MV-4-11 (cell line): ENCODE measurements at regions not wholly inside any gene's neighbourhood (a gene's known extent, or its start where the extent isn't known, plus 50 kb on each side); places are given as distances from the start of the nearest gene placed in this dataset.

ENCODE experiments used
- DNase-seq: peaks from one replicate; lab custom pipeline; 2025; lab: John Stamatoyannopoulos, UW

GRCh38 chr12:92535961-92536360 is 166.8 kb upstream of the PLEKHG7 start:
- no peak for DNase-seq

- no peak for DNase-seq
Measured at GRCh38 chr12:92533280-92533890, 169.4 kb upstream of the PLEKHG7 start.

DNA sequence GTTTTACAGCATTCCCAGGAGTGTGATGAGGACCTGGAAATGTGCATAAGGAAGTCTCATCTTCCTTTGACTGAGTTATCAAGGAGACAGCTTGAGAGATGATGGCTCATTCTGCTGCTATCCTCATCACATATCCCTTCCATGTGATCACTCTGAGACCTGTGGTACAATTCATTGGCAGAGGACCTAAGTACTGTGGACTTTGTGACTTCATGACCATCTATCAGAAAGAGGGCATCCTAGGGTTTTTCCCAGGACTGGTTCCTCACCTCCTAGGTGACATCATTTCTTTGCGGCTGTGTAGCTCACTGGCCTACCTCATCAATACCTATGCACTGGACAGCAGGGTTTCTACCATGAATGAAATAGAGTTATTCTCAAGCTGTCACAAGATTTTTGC is 172.1 kb upstream of the PLEKHG7 start:
- no peak for DNase-seq

DNA sequence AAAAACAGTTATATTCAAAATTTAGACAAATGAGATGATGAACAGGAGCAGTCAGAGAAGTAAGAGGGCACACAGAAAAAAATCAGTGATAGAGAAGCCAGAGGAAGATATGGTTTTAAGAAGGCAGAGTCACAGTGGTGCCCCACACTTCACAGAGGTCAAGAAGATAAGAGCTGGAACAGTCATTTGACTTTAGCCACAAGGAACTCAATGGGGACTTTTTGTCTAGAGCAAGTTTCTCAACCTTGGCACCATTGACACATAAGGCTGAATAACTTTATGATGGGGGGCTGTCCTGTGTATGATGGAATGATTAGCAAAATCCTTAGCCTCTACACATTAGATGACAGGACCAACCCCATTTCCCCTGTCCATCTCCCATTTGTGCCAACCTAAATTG is 172.8 kb upstream of the PLEKHG7 start:
- DNase-seq, result no peak

DNA sequence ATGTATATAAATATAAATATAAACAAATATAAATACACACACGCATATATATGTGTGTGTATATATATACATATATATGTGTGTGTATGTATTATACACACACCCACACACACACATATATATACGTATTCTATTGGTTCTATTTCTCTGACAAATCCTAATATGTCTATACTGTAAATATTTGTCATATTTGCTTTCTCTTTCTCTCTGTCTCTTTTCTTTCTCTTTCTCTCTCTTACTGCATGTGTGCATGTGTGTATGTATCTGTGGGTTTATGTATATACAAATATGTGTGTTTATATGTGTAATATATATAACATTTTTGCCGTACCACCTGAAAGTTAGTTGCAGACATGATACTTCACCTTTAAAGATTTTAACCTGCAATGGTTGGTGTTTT is 174.2 kb upstream of the PLEKHG7 start:
- DNase-seq, result no peak

GRCh38 chr12:92528097-92528496 is 174.7 kb upstream of the PLEKHG7 start:
- DNase-seq, result no peak

GRCh38 chr12:92524489-92524888 is 178.3 kb upstream of the PLEKHG7 start:
- DNase-seq, result no peak

- DNase-seq, result no peak
Measured at GRCh38 chr12:92520511-92520910, 182.3 kb upstream of the PLEKHG7 start.

GRCh38 chr12:92519284-92519683 is 183.5 kb upstream of the PLEKHG7 start:
- no peak for DNase-seq

- no peak for DNase-seq
Measured at GRCh38 chr12:92518071-92518470, 184.7 kb upstream of the PLEKHG7 start.

- DNase-seq, result no peak
Measured at GRCh38 chr12:92516277-92516600, 186.6 kb upstream of the PLEKHG7 start.

DNA sequence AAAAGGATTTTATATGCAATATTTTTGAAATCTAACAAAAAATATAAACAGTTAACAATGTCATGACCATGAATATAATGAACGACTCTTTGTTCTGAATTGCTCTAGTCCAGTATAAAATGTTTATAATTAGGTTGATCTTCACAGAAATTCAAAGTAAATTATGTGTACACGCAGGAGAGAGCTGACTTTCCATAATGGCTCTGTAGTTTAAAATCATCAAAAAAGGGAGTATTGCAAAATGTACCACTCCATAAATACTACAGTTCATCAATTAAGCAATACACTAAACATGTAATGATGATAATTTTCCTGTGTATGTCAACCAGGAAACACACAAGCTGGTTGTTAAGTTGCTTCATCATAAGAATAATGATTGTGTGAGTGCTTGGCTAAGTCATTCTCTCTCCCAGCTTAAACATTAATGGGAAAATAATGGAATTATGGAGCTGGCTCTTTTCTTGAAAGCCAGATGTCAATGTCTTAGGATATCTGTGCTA is 189.5 kb upstream of the PLEKHG7 start:
- DNase-seq, result peak; percentile 25

GRCh38 chr12:92511786-92512185 is 191.0 kb upstream of the PLEKHG7 start:
- DNase-seq, result peak; percentile 34

GRCh38 chr12:92509156-92509738 is 193.5 kb upstream of the PLEKHG7 start:
- no peak for DNase-seq

DNA sequence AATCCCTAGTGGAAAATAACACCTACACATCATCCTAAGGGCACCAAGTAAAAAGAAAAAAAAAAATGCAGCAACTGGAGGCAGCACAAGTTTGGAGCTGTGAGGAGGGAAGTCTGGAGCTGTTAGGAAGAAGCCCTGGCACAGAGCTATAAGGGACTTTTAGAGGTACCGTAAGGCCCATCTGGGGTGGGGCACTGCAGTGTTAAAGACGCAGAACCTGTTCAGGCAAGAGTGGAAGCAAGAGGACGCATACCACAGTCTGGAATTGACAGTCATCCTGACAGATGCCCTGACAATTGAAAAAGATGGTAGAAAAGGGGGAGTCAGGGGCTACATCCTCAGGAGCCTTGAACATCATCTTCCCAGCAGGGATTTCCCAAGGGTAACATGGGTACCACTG is 195.9 kb upstream of the PLEKHG7 start:
- no peak for DNase-seq

- DNase-seq, result no peak
Measured at GRCh38 chr12:92506460-92506859, 196.3 kb upstream of the PLEKHG7 start.

DNA sequence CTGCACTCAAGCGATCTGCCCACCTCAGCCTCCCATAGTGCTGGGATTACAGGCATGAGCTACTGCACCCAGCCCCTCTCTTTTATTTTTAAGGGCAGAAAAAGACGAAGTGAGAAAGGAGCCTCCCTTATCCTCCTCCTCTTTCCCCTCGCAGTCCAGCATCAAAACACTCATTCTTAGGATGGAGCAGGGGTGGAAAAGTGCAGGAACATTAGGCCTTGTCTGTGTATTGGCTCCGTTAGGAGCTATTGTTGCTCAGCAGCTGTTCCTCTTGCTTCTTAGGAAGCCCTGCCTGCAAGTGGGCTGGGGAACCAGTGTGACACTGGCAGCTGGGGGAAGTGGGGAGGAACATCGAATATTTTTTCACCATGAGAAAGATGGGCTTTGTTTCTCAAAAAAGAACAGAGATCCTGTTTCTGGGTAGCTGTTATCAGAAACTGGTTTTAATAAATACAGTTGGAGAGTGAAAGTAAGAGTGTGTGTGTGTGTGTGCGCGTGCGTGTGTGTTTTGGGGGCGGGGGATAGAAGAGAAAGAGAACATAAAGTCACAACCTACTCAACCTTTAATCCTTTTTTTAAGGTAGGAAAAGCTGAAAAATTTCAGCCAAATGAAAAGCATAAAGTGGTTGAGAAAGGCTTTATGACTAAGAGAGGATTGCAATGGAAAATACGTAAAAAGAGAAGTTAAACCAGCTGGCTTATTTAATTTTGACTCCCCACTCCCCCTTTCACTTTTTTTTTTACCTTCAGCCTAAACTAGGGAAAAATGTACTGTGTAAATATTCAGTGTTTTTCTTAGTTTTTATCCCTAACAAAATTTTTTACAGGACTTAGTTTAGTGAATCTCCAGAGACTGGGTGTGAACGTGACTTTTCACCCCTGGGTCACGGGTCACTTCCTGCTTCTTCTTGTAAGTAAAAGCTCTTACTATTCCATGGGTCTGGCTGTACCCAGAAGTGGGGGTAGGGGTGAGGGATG is 197.2 kb upstream of the PLEKHG7 start:
- DNase-seq, result peak; percentile 73

DNA sequence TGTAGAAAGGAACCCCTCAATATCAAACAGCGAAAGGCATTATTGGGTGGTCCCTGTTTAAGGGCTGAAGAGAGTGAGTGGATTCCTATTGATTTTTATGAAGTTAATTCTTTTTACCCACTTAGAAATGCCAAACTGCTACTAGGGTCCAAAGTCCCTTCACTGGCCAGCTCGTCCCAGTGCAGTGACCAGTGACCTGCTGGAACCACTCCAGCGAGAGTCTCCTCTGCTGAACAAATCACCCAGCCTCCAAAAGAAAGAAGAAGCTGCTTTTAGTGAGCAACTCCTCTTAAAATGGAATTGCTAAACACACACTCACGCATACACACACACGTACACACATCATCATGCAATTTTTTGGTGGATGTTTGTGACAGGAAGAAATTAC is 198.2 kb upstream of the PLEKHG7 start:
- peak; percentile 24 for DNase-seq

DNA sequence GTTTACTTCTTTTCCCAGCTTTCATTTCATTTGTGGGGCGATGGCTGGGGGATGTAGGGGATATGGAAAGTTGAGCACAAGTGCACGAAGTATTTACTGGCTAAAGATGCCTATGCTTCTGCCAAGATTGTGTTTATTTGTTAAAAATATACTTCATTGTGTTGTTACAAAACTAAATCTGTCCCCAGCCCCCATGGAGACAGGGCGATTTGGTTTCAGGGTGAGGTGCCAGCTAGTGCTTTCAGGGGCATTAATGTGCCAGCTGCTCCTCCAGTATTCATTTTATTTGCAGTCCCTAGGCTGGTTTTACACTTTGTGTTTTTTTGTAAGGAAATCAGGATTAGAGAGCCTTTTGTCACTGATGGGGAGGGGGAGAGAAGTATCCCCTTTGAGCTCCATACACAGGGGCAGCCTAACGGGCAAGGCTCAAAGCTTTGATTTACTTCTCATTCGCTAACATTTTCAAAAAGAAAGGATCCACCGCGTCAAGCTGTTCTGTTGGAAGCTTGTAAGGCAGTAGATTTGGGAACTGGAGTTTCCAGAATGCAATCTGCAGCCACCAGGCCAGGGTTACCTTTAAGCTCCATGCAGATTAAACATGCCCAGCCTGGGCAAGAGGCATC is 198.7 kb upstream of the PLEKHG7 start:
- no peak for DNase-seq

DNA sequence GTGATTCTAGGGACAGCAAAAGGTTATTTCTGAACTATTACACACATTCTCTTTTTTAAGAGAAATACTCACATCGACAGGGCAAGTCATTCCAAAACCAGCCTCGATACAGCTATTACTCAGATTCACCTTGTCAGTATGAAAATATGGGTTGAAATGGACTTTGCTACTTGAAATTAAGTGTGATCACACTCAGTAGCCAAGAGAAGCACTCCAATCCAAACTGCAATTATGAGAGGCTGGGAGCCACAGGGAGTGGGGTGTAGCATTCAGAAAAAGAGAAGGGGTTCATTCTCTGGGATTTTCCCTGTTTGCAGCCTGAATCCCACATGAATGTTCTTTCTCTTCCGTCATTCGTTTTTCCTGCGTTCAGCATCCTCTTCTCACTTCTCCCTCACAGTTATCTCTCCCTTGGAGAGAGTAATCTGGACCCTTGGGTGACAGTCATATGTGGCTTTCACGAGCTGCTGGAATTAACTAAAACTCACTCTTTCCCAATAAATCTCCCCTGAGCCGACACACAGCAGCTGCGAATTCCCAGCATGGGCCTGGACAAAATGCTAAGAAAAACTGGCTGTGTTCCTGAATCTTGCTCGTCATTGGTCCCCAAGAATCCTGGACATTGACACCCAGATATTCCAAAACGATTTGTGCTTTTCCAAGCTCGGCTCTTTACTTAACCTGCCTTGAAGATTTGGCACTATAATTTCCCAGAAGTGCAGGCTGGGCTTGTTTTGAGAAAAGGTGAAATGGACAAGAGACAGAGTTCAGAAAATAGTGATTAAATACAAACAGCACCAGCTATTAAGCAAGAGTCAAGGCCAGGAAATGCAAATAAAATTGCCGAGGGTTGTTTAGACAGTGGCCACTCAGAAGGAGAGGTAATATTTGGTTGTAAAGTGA is 199.5 kb upstream of the PLEKHG7 start:
- no peak for DNase-seq

GRCh38 chr12:92502417-92503028 is 200.3 kb upstream of the PLEKHG7 start:
- peak; percentile 80 for DNase-seq
